Endothelial cell (in vitro differentiated cells): ENCODE measurements at regions not wholly inside any gene's neighbourhood (a gene's known extent, or its start where the extent isn't known, plus 50 kb on each side); places are given as distances from the start of the nearest gene placed in this dataset.
"Not testable (repeated sequence)": the region's sequence is repeated elsewhere in the genome, so short reads cannot be mapped to it uniquely, and the experiment has no call there.

Experiments used
- DNase-seq: peaks from one replicate; pipeline ENCODE4 v3.0.0; 2021; ENCODE audit warnings: low spot score
- H3K27ac Mint-ChIP-seq: one replicate; pipeline ENCODE4 v1.8.0; 2021; ENCODE audit warnings: mixed read lengths, inconsistent platforms; ENCODE audit not compliant: unreplicated experiment
- H3K27me3 Mint-ChIP-seq: one replicate; pipeline ENCODE4 v1.8.0; 2021; ENCODE audit warnings: mild to moderate bottlenecking, moderate library complexity, mixed read lengths, inconsistent platforms; ENCODE audit not compliant: unreplicated experiment
- H3K36me3 Mint-ChIP-seq: one replicate; pipeline ENCODE4 v1.8.0; 2021; ENCODE audit warnings: mild to moderate bottlenecking, low read depth, mixed read lengths, inconsistent platforms; ENCODE audit not compliant: unreplicated experiment
- H3K4me1 Mint-ChIP-seq: one replicate; pipeline ENCODE4 v1.8.0; 2021; ENCODE audit warnings: mild to moderate bottlenecking, mixed read lengths, inconsistent platforms; ENCODE audit not compliant: unreplicated experiment
- H3K4me3 Mint-ChIP-seq: one replicate; pipeline ENCODE4 v1.8.0; 2021; ENCODE audit warnings: mild to moderate bottlenecking, mixed read lengths, inconsistent platforms; ENCODE audit not compliant: unreplicated experiment
- H3K9me3 Mint-ChIP-seq: one replicate; pipeline ENCODE4 v1.8.0; 2021; ENCODE audit warnings: mixed read lengths, inconsistent platforms; ENCODE audit not compliant: unreplicated experiment
- TF ChIP-seq, protein P1 (sequence below): fragments of 200-600 bp; sonication (generic); IDR thresholded peaks from one replicate; pipeline ENCODE4 v1.5.0; 2021; ENCODE audit warnings: antibody characterized with exemption; ENCODE audit not compliant: unreplicated experiment

DNA sequence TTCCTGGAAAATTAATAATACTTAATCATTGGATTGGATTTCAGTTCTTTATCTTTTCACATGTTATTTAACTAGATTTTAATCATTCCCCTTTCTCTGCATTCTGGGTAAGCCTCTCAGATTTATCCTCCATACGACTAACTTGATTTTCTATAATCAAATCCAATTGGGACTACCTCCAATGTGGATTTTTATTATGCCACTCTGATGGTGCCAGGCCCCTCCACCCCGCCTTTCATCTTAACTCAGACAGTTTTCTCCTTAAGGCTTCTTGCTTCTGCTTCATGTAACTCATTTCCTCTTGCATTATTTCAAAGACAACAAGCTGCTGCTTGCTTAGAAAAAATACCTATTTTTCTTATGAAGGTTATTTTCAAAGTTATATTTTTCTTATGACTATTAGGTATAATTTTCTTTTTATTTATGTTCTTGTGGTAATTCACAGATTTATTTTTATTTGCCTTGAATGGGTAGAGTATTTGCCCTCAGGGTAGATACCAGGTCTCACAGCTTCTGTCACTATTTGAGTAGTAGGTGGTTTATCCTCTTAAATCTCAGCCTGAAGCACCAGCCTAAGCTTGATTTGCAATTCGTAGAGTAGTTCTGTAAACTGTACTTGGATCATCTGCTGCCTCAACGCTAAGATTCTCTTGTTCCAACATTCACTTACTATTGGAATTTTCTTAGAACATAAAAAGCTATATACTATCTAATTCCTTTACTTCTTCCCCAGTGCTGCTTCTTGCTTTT lies 659.0 kb upstream of the ARRDC3 start:
- no peaks in the 10 kb centered on the region for H3K4me1 Mint-ChIP-seq
- DNase-seq: no peak
- TF ChIP-seq, protein P1, sequence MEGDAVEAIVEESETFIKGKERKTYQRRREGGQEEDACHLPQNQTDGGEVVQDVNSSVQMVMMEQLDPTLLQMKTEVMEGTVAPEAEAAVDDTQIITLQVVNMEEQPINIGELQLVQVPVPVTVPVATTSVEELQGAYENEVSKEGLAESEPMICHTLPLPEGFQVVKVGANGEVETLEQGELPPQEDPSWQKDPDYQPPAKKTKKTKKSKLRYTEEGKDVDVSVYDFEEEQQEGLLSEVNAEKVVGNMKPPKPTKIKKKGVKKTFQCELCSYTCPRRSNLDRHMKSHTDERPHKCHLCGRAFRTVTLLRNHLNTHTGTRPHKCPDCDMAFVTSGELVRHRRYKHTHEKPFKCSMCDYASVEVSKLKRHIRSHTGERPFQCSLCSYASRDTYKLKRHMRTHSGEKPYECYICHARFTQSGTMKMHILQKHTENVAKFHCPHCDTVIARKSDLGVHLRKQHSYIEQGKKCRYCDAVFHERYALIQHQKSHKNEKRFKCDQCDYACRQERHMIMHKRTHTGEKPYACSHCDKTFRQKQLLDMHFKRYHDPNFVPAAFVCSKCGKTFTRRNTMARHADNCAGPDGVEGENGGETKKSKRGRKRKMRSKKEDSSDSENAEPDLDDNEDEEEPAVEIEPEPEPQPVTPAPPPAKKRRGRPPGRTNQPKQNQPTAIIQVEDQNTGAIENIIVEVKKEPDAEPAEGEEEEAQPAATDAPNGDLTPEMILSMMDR: no peak
- no peaks in the 10 kb centered on the region for H3K36me3 Mint-ChIP-seq
- no peaks in the 10 kb centered on the region for H3K27me3 Mint-ChIP-seq
- H3K9me3 Mint-ChIP-seq: no peaks in the 10 kb centered on the region
- H3K4me3 Mint-ChIP-seq: no peak overlapping the region
- H3K27ac Mint-ChIP-seq: no peak overlapping the region

DNA sequence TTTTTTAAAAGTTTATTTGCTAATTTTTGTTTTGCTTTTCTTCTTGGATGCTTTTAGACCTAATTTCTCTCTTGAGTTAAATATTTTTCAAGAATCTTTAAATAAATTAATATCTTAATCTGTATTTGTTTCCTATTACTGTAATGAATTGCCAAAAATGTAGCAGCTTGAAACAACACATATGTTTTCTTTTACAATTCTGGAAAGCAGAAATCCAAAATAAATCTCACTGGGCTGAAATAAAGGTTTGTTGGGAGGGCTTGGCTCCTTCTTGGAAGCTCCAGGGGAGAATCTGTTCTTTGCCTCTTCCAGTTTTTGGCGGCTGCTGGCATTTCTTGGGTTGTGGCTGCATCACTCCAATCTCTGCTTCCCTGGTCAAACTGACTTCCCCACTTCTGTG lies 658.1 kb upstream of the ARRDC3 start:
- Mint-ChIP-seq H3K9me3 (no peaks in the 10 kb centered on the region), H3K36me3 (no peaks in the 10 kb centered on the region), H3K27me3 (no peaks in the 10 kb centered on the region), H3K27ac (no peak overlapping the region), H3K4me1 (no peaks in the 10 kb centered on the region), H3K4me3 (no peak overlapping the region)
- TF ChIP-seq, protein P1: no peak
- no peak for DNase-seq

DNA sequence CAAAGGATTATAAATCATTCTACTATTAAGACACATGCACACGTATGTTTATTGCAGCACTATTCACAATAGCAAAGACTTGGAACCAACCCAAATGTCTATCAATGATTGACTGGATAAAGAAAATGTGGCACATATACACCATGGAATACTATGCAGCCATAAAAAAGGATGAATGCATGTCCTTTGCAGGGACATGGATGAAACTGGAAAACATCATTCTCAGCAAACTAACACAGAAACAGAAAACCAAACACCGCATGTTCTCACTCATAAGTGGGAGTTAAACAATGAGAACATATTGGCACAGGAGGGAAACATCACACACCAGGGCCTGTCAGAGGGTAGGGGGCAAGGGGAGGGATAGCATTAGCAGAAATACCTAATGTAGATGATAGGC lies 646.7 kb upstream of the ARRDC3 start:
- not testable (repeated sequence) for DNase-seq, H3K9me3 Mint-ChIP-seq, H3K4me1 Mint-ChIP-seq, H3K36me3 Mint-ChIP-seq, H3K4me3 Mint-ChIP-seq, H3K27me3 Mint-ChIP-seq, H3K27ac Mint-ChIP-seq

DNA sequence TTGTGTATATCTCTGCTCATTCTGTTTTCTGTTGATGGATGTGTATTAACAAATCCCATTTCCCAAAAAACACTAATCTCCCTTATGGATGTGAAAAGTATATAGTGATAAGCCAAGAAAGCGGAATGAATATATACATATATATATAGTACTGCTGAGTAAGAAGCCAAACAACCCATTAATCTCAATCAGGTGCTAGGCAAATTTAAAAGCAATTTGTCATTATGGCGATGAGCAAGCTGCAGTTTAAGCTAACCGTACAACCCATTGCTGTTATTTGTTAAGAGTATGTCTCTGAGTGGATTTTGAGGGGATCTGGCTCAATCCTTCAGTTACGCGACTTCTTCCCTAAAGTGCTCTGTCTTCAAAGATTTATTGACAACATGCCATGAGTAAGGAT lies 640.4 kb upstream of the ARRDC3 start:
- DNase-seq: no peak
- no peaks in the 10 kb centered on the region for H3K4me1 Mint-ChIP-seq
- TF ChIP-seq, protein P1: no peak
- H3K27ac Mint-ChIP-seq: no peak overlapping the region
- no peak overlapping the region for H3K4me3 Mint-ChIP-seq
- H3K9me3 Mint-ChIP-seq: no peaks in the 10 kb centered on the region
- H3K36me3 Mint-ChIP-seq: no peaks in the 10 kb centered on the region
- no peaks in the 10 kb centered on the region for H3K27me3 Mint-ChIP-seq

DNA sequence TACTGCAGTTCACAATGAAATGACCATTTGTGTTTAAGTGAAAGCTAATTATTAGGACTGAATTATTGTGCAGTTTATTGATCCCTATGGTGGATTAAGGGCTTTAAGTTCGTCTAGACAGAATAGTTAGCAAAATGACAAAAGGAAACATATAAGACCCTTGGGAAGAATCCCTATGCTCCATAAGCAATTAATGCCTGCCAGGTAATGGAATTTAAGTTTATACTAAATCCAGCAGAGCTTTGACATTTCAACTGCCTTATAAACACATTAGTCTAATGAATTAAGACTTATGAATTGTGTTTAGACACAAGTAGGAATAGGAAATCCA lies 640.0 kb upstream of the ARRDC3 start:
- no peaks in the 10 kb centered on the region for H3K27me3 Mint-ChIP-seq
- TF ChIP-seq, protein P1: no peak
- H3K27ac Mint-ChIP-seq: no peak overlapping the region
- no peak overlapping the region for H3K4me3 Mint-ChIP-seq
- H3K4me1 Mint-ChIP-seq: no peaks in the 10 kb centered on the region
- no peak for DNase-seq
- H3K36me3 Mint-ChIP-seq: no peaks in the 10 kb centered on the region
- no peaks in the 10 kb centered on the region for H3K9me3 Mint-ChIP-seq
